Lung (tissue), 11 donors: ENCODE measurements at regions not wholly inside any gene's neighbourhood (a gene's known extent, or its start where the extent isn't known, plus 50 kb on each side); places are given as distances from the start of the nearest gene placed in this dataset.

Source experiments
- ATAC-seq: fragments of 200-7000 bp; cut with Tn5 transposase; one replicate; pipeline ENCODE4 v1.9.1; 2020; ENCODE audit warnings: moderate number of reproducible peaks; ENCODE audit not compliant: insufficient read depth, low FRiP score
- DNase-seq, 3 donors: peaks; one replicate each; pipeline ENCODE4 v3.0.0-alpha.2; 2013 to 2017
- H3K27ac ChIP-seq, 2 donors: one replicate each; pipeline ENCODE4 v1.5.1; 2013; ENCODE audit warnings: mild to moderate bottlenecking in 2 of 2, moderate library complexity in 2 of 2, control low read depth in 1 of 2, inconsistent platforms in 1 of 2, low read depth in 1 of 2, low read length in 1 of 2
- H3K27me3 ChIP-seq, 3 donors: one replicate each; pipeline ENCODE4 v1.5.1; 2013; ENCODE audit warnings: low read length in 2 of 3; ENCODE audit not compliant: control insufficient read depth in 3 of 3, insufficient read depth in 3 of 3
- H3K36me3 ChIP-seq, 4 donors: one replicate each; pipeline ENCODE4 v1.5.1; 2013; ENCODE audit warnings: low read length in 4 of 4, mild to moderate bottlenecking in 1 of 4, moderate library complexity in 1 of 4; ENCODE audit not compliant: control insufficient read depth in 4 of 4, insufficient read depth in 4 of 4
- H3K4me1 ChIP-seq, 5 donors: one replicate each; pipeline ENCODE4 v1.5.1; 2013; ENCODE audit warnings: low read length in 5 of 5, mild to moderate bottlenecking in 2 of 5, moderate library complexity in 1 of 5; ENCODE audit not compliant: control insufficient read depth in 5 of 5, insufficient read depth in 5 of 5
- H3K4me3 ChIP-seq: one replicate; pipeline ENCODE4 v1.5.1; 2013; ENCODE audit warnings: mild to moderate bottlenecking, control low read depth, moderate library complexity
- H3K9ac ChIP-seq, 2 donors: one replicate each; pipeline ENCODE4 v1.5.1; 2013; ENCODE audit warnings: low read length in 2 of 2, control low read depth in 1 of 2; ENCODE audit not compliant: insufficient read depth in 1 of 2
- H3K9me3 ChIP-seq, 4 donors: one replicate each; pipeline ENCODE4 v1.5.1; 2013; ENCODE audit warnings: low read length in 3 of 4, mild to moderate bottlenecking in 1 of 4, moderate library complexity in 1 of 4; ENCODE audit not compliant: control insufficient read depth in 4 of 4, insufficient read depth in 3 of 4
- WGBS, 2 donors: extraction: QIAGEN DNeasy Blood & Tissue Kit; methylation state at CpG; one replicate each; pipeline ENCODE4 v1.1.7; 2013; 5-methylcytosine and 5-hydroxymethylcytosine counted together
- TF ChIP-seq, protein P1 (sequence below): IDR thresholded peaks from 2 replicates; pipeline ENCODE4 v1.5.1; 2012; ENCODE audit warnings: mild to moderate bottlenecking; ENCODE audit errors: control extremely low read depth, extremely low read depth
- donor health status: control.
- donor health status: control.
- donor health status: Bipolar disorder and iron deficiency.
- donor health status: healthy.
- donor health status: DM: yes; HTN: yes; CAD: no.

DNA sequence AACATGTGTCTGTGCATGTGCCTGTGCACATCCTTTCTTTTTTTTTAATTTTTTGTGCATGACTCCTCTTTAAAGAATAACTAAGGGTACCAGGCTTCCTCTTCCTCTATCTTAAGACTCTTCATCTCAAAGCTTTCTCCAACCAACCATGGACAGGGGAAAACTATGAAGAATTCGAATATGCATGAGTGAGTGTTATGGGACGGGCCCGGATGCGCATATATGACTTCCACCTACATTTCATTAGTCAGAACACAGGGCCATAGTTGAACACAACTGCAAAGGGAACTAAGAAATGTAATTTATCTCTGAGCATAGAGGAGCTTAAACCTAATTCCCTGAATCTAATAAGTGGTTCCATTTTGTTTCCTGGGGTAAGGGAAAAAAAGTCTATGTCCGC lies 270.3 kb upstream of the SORCS1 start:
- no peaks in the 10 kb centered on the region for H3K36me3 ChIP-seq
- H3K27me3 ChIP-seq, result no peaks in the 10 kb centered on the region
- no peaks in the 10 kb centered on the region for H3K4me1 ChIP-seq
- DNase-seq (no peak), ATAC-seq (no peak)
- 92 to 95% methylated on average over 5 of the region's 5 CpGs for WGBS, 2 donors
- no peaks in the 10 kb centered on the region for H3K9me3 ChIP-seq
- TF ChIP-seq, protein P1, sequence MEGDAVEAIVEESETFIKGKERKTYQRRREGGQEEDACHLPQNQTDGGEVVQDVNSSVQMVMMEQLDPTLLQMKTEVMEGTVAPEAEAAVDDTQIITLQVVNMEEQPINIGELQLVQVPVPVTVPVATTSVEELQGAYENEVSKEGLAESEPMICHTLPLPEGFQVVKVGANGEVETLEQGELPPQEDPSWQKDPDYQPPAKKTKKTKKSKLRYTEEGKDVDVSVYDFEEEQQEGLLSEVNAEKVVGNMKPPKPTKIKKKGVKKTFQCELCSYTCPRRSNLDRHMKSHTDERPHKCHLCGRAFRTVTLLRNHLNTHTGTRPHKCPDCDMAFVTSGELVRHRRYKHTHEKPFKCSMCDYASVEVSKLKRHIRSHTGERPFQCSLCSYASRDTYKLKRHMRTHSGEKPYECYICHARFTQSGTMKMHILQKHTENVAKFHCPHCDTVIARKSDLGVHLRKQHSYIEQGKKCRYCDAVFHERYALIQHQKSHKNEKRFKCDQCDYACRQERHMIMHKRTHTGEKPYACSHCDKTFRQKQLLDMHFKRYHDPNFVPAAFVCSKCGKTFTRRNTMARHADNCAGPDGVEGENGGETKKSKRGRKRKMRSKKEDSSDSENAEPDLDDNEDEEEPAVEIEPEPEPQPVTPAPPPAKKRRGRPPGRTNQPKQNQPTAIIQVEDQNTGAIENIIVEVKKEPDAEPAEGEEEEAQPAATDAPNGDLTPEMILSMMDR, result no peak
- H3K27ac ChIP-seq, result no peak overlapping the region
- H3K4me3 ChIP-seq, result no peak overlapping the region
- H3K9ac ChIP-seq, result no peak overlapping the region

DNA sequence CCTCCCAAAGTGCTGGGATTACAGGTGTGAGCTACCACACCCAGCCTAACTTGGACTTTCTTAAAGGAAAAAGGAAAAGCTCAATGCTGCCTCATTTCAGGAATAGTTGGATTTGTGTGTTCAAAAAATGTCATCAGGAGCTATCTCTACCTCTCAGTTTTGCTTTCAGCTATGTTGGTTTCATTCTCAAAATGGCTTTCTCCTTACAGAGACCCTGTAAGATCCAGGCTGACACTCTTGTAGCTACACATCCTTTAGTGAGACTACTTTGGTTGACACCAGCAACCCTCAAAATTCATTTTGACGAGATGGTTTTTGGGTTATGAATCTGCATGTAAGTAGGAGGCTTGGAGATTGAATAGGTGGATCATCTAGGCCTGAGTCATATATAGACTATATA lies 269.7 kb upstream of the SORCS1 start:
- no peaks in the 10 kb centered on the region for H3K4me1 ChIP-seq

DNA sequence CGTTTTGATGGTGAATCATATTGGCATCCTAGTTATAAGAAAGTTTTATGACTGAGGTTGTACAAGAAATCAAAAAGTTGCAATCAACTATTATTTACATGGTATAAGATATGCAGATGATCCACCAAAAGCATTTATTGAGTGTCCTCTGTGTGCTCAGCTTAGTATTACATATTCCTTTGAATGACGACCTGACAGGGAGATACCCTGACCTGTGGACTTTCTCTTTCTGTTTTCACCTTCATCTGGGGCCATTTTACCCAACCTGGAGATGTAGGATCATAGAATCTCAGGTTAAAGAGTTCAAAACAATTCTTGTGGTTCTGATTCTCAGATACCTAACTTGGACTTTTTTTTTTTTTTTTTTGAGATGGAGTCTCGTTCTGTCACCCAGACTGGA lies 269.1 kb upstream of the SORCS1 start:
- 56 to 91% methylated on average over 3 of the region's 3 CpGs for WGBS, 2 donors
- no peak for DNase-seq
- H3K4me1 ChIP-seq, result no peaks in the 10 kb centered on the region
- H3K9ac ChIP-seq, result no peak overlapping the region
- H3K4me3 ChIP-seq, result no peak overlapping the region
- no peak for ATAC-seq
- H3K27ac ChIP-seq, result no peak overlapping the region
- TF ChIP-seq, protein P1, result no peak
- no peaks in the 10 kb centered on the region for H3K36me3 ChIP-seq
- no peaks in the 10 kb centered on the region for H3K27me3 ChIP-seq
- no peaks in the 10 kb centered on the region for H3K9me3 ChIP-seq

More for the DNA sequence above, 269.7 kb upstream of the SORCS1 start:
- ATAC-seq, result no peak
- Histone ChIP-seq H3K9me3 (no peaks in the 10 kb centered on the region), H3K27ac (no peak overlapping the region), H3K36me3 (no peaks in the 10 kb centered on the region), H3K27me3 (no peaks in the 10 kb centered on the region), H3K9ac (no peak overlapping the region), H3K4me3 (no peak overlapping the region)
- WGBS, 2 donors, result 83 to 89% methylated on average over 1 of the region's 1 CpG
- TF ChIP-seq, protein P1, result no peak
- no peak for DNase-seq

DNA sequence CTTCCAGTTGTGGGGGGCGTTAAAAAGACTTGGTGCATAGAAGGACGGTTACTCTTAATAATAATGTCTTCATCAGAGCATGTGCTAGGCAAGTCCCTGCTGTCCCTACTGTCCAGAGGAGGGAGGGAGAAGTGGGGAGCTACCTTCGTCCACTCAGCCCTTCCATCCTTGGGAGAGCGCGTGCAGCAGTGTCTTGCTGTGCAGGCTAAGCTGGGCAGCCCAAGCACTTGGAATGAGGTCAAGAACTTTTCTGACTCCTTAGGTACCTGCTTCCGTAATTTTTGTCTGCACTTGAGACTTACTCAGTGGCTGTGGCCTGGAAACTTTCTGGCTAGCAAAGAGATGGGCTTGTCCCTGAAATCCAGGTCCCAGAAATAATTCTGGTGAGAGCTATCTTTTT lies 265.9 kb upstream of the SORCS1 start:
- Histone ChIP-seq H3K9me3 (no peaks in the 10 kb centered on the region), H3K9ac (no peak overlapping the region), H3K4me1 (no peaks in the 10 kb centered on the region), H3K27me3 (no peaks in the 10 kb centered on the region), H3K36me3 (no peaks in the 10 kb centered on the region), H3K4me3 (no peak overlapping the region), H3K27ac (no peak overlapping the region)
- no peak for DNase-seq
- TF ChIP-seq, protein P1, result no peak
- no peak for ATAC-seq
- WGBS, 2 donors, result 87 to 90% methylated on average over 6 of the region's 6 CpGs
